ENCODE measurements at regions not wholly inside any gene's neighbourhood (a gene's known extent, or its start where the extent isn't known, plus 50 kb on each side); places are given as distances from the start of the nearest gene placed in this dataset.

DNA sequence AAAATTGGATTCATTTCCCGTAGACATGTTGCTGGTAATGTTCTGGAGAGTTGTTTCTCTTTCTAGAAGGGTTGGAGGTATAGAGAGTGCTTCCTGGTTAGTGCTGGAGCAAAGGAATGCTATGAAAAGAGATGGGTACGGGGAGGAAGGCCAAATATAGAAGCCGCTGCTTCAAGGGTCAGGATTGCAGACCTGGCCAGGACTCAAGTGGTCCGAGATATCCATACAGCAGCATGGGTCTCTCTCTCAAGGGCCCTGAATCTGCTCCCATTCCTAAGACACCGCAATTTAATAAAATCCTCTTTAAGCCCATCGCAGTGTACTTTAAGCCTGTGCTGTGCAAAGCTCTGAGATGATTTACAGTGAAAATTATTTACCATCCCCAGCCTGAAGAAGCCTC lies 287.0 kb downstream of the FAM43A start:
- H3K4me3 ChIP-seq (ENCODE audit: low read depth, low read length) = no peak overlapping the region
- no peak for DNase-seq (ENCODE audit: low read depth, low spot score)
- TF ChIP-seq, protein P1, sequence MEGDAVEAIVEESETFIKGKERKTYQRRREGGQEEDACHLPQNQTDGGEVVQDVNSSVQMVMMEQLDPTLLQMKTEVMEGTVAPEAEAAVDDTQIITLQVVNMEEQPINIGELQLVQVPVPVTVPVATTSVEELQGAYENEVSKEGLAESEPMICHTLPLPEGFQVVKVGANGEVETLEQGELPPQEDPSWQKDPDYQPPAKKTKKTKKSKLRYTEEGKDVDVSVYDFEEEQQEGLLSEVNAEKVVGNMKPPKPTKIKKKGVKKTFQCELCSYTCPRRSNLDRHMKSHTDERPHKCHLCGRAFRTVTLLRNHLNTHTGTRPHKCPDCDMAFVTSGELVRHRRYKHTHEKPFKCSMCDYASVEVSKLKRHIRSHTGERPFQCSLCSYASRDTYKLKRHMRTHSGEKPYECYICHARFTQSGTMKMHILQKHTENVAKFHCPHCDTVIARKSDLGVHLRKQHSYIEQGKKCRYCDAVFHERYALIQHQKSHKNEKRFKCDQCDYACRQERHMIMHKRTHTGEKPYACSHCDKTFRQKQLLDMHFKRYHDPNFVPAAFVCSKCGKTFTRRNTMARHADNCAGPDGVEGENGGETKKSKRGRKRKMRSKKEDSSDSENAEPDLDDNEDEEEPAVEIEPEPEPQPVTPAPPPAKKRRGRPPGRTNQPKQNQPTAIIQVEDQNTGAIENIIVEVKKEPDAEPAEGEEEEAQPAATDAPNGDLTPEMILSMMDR (IDR thresholded peaks at IDR 0.05; ENCODE audit: low read depth, low read length) = no peak
- in situ Hi-C loops (cut with HindIII; ENCODE audit: low sequenced_read_pairs) = no loop called here

DNA sequence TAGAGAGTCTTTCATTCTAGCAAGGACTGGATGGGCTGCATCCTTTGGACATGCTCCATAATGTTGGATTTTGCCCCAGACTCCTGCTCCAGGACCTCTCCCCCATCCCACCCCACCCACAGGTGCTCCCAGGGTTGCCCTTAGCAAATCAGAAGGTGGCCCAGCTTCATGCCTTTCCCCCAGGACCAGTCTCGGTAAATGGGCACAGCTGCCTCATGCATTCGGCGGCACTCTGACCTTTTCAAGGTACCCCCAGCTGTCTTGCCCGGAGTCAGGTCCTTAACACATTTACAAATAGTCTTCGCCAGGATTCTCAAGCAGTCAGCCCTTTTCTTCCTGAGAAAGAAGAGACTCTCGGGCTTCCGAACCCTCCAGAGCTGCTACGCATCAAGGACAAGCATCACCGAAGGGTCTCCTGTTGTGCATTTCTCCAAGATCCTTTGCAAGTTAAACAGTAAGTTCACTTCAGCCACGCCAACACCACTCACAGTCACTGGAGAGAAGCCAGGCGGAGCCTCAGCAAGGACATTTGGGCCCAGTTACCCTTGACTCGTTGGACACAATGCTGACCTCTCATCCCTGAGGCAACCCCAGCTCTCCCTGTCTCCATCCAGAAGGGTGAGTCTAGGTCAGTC lies 287.8 kb downstream of the FAM43A start:
- TF ChIP-seq, protein P1 (IDR thresholded peaks at IDR 0.05; ENCODE audit: low read depth, low read length) = no peak
- no peak overlapping the region for H3K4me3 ChIP-seq (ENCODE audit: low read depth, low read length)
- no peak for DNase-seq (ENCODE audit: low read depth, low spot score)
- in situ Hi-C loops (cut with HindIII; ENCODE audit: low sequenced_read_pairs) = no loop called here

DNA sequence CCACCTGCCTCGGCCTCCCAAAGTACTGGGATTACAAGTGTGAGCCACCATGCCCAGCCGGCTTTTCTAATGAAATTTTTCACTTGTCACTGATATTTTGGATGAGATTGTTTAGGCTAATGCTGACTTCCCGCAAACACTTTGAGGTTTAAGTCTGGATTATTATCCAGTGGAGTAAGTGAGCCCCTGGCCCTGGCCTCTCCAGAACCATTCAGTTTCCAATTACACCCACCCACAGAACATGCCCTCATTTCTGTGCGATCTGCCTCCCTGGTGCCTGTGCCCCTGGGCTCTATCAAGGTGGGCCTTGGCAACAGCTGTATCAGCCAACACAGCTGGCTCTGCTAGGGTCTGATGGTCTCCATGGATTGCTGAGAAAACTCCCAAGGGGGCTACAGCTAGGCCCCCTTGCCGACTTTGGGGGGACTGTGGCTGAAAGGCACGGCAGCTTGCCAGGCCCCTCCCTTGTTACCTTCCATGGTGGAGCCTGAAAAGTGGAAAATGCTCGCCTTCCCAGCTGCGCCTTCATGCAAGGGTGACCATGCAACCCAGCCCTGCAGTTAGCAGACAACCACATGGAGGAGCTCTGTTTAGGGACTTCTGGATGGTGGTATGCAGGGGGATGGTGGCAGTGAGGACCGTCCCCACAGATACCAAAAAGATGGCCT lies 288.9 kb downstream of the FAM43A start:
- DNase-seq (ENCODE audit: low read depth, low spot score) = no peak
- TF ChIP-seq, protein P1 (IDR thresholded peaks at IDR 0.05; ENCODE audit: low read depth, low read length) = no peak
- no peak overlapping the region for H3K4me3 ChIP-seq (ENCODE audit: low read depth, low read length)
- in situ Hi-C loops (cut with HindIII; ENCODE audit: low sequenced_read_pairs) = no loop called here

DNA sequence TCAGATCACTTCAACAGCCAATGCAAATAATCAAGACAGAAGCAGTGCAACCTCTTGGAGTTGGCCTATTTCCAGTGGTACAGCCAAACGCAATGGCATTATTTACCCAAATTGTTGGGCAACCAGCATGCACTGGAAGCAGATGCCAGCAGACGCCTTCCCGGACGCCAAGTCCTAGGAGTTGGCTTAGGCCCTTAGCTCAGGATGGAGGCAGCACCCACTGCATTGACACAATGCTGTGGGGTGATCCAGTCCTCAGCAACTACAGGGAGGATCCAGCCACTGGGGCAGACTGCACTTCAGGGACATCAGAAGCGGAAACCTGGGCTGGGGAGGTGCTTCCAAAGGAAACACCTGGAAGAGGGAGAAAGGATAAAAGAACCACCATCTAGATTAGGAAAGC lies 290.4 kb downstream of the FAM43A start:
- no peak overlapping the region for H3K4me3 ChIP-seq (ENCODE audit: low read depth, low read length)
- DNase-seq (ENCODE audit: low read depth, low spot score) = no peak
- in situ Hi-C loops (cut with HindIII; ENCODE audit: low sequenced_read_pairs) = no loop called here
- TF ChIP-seq, protein P1 (IDR thresholded peaks at IDR 0.05; ENCODE audit: low read depth, low read length) = no peak

DNA sequence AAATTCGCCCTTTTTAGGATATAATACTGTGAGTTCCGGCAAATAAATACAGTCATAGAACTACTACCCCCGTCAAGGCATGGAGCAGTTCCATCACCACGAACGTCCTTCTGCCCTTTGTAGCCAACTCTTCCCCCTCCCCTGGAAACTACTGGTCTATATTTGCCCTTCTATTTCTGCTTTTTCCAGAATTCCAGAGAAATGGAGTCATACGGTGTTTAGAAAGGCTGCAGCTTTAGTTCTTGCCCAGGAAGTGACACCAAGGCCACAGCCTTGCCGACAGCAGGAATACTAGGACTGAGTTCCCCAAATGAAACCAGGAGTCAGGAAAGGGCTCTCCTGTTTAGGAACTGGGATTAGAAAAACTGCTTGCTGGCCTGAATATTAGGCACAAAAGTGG lies 291.2 kb downstream of the FAM43A start:
- no peak for DNase-seq (ENCODE audit: low read depth, low spot score)
- TF ChIP-seq, protein P1 (IDR thresholded peaks at IDR 0.05; ENCODE audit: low read depth, low read length) = no peak
- in situ Hi-C loops (cut with HindIII; ENCODE audit: low sequenced_read_pairs) = no loop called here
- H3K4me3 ChIP-seq (ENCODE audit: low read depth, low read length) = no peak overlapping the region

DNA sequence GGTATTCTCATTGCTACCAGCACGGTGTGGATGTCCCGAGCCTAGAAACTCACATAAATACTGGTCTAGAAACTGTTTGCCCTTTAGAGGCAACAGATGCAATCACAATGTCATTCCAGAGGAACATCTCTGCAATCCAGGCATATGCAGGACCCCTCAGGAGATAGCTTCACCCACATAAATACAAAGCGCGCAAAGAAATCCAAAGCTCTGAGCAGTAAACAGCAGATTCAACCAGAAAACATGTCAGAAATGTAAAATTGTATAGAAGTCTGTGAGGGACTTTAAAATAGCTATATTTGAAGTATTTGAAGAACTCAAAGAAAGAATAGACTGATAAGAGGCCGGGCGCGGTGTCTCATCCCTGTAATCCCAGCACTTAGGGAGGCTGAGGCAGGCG lies 291.7 kb downstream of the FAM43A start:
- H3K4me3 ChIP-seq (ENCODE audit: low read depth, low read length) = no peak overlapping the region
- no peak for DNase-seq (ENCODE audit: low read depth, low spot score)
- in situ Hi-C loops (cut with HindIII; ENCODE audit: low sequenced_read_pairs) = no loop called here
- TF ChIP-seq, protein P1 (IDR thresholded peaks at IDR 0.05; ENCODE audit: low read depth, low read length) = no peak

All from astrocyte of the spinal cord (primary cell).